ENCODE measurements at regions not wholly inside any gene's neighbourhood (a gene's known extent, or its start where the extent isn't known, plus 50 kb on each side); places are given as distances from the start of the nearest gene placed in this dataset.
"Not testable (repeated sequence)": the region's sequence is repeated elsewhere in the genome, so short reads cannot be mapped to it uniquely, and the experiment has no call there.

DNA sequence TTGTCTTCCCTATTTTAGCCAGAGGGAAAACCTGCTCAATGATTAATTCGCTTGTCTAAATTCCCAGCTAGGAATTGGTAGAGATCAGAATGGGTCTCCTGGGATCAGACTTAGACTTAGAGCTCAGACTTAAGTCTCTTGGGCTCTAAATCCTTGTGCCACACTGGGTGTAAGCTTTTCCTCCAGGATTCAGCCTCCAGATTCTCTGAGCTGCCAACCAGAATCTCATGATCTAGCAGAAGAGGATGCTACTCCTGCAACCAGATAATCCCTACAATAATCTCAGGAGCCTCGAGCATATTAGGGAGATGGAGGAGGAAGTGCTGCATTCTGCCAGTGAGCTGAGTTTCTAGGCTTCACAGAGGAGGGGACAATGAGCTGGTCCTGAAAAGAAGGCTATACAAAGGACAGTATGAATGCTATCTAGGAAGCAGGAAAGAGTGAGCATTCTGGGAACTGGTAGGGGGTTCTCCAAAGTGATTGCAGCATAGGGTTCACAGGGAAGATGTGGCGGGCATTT is 211.6 kb upstream of the SESN3 start:
- DNase-seq (ENCODE audit: low read depth in 2 of 2) = no peak

- DNase-seq (ENCODE audit: low read depth in 2 of 2) = no peak
Measured at GRCh38 chr11:95435628-95436353, 204.8 kb upstream of the SESN3 start.

GRCh38 chr11:95435192-95435591 is 204.2 kb upstream of the SESN3 start:
- no peak for DNase-seq (ENCODE audit: low read depth in 2 of 2)

DNA sequence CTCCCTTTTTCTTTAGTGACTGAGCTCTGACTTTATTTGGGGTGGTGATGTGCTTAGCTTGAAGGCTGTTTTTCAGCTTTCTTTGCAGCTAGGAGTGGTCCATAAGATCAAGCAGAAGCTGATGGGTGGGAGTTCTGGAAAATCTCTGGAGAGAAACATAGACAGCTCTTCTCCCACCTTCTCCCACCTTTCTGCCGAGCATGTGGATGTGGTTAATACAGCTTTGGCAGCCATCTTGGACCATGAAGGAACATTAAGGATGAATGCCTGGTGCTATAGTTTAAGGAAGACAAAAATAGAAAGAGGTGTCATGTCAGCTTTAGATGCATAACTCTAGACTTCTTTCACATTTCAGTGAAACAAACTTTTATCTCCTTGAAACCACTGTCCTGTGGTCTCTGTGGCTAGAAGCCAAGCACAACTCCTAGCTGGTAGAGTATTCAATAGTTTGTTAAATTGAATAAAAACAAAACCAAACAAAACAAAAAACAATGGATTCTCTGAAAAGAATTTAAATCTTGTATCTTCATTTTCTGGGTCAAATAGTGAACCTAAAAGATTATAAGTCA is 203.6 kb upstream of the SESN3 start:
- DNase-seq (ENCODE audit: low read depth in 2 of 2) = no peak

DNA sequence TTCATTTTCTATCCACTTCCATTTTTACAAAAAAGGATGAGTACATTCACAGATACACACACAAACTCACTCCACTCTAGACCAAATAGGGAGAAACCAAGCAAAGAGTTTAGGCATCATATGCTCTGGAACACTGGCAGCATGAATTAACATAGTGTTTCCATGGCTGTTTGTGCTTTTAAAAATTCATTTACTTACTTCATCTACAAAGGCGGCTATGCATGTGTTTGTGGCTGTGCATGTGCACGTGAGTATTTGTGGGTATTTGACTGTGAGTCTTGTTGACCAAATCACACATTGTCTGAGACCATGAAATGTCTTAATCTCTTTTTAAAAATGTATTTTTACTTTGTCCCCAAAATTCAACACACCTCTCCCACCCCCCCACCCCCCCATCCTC is 203.0 kb upstream of the SESN3 start:
- no peak for DNase-seq (ENCODE audit: low read depth in 2 of 2)

DNA sequence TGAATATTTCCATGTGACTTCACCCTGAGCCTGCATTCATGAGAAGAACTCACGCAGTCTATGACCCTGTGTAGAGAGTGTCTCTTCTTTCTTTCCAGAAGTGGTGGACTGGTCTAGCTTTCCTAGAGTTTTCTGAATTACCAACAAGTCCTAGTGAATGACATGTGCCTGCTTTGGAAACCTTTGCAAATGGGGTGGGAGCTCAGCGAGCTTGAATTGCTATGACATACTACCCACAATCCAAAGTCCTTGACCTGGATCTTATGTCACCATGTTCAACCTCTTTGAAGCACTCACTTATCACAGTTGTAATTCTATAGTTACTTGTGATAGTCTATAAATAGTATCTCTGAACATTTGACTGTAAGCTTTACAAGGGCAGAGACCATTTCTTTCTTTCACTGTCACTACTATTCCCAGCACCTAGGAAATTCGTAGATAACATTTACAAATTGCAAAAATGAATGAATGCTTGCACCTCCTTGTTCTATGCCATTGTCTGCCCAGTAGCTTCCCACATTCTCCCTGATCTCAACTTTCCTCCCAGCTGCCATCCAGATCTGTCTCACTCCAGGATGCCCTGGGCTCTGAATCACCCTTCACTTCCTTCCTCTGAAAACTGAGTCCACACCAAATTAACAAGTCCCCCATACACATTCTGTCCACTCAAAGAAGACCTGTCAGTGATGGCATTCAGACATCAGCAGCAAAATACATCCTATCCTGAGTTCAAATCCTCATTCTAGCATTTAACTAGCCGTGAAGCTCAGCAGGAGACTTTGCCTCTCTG is 201.9 kb upstream of the SESN3 start:
- no peak for DNase-seq (ENCODE audit: low read depth in 2 of 2)

DNA sequence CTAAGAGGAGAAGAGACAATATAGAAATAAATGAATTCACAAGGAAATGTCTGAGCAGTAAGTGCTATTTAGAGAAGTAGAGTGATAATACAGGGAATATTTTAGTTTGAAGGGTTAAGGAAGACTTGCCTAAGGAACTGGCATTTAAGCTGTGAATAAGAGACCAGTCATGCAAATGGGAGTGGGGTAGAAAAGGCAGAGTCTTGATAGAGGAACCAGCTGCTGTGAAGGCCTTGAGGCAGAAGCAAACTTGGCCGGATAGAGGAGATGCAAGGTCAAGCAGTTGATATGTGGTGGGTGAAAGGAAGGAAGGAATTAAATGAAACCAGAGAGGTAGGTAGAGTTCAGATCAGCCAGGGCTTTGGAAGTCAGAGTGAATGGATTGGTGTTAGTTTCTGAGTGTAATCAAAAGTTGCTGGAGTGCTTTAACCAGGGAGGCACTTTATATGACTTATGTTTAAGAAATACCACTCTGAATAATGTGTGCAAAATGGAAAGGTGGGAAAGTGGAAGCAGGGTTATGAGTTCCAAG is 198.4 kb upstream of the SESN3 start:
- DNase-seq (ENCODE audit: low read depth in 2 of 2) = no peak

DNA sequence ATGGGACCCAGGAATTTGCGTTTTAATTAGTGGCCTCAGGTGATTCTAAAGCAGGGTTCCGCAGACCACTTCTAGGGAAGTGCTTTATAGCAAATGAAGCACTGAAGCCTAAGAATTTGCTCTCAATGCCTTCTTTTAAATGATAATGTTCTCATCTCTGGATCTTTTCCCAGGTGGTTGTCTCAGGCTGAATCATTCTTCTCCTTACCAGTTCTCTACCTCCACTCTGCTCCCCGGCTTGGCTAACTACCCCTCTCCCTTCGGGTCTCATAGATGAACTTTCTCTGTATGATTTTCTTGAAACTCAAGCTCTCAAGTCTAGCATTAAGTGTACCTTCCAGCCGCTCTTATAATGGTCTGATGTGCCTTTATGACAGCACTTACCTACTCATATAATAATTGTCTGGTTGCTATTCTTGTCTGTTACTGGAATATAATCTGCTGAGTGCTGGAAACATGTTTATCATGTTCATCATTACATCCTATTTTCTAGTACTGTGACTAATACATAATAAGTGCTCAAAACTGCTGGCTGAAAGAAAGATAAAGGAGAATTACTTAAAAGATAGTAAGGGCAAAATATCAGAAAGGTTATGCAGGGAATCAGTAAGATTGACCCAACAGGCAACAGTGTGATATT is 195.9 kb upstream of the SESN3 start:
- DNase-seq (ENCODE audit: low read depth in 2 of 2) = no peak

DNA sequence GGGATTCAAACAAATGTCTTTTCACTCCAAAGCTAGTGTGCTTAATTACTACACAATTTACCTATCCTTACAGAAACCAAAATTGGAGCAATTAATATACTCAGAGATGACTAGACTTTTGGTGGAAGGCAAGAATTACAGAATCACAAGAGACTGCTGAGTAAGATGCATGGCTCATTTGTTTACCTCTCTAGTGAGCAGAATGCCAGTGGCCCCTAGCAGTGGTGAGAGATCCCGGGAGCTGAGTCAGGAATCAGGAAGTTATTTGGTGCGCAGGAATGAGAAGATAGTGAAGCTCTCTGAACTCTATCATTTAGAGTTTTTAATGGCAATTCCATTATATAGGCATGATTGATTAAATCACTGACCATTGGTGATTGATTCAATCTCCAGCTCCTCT is 188.9 kb upstream of the SESN3 start:
- DNase-seq (ENCODE audit: low read depth in 2 of 2) = no peak

GRCh38 chr11:95418916-95419315 is 187.9 kb upstream of the SESN3 start:
- DNase-seq (ENCODE audit: low read depth in 2 of 2) = no peak

DNA sequence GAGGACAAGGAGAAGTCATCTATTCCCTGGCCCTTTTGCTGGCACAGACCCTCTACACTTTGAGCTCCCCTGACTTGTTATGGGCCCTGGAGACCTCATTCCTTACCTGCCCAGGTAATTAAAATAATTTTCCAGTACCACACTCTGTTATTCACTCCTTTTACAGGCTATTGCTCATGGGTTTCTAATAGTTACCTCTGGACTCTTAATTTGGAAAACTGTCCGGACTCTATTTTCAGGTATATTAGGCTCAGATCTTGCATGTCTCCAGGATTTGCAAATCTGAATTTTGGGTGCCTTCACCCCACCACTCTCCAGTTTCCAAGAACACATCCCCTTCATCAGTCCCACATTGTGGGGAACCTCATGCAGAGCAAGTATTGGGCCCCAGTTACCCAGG is 186.8 kb upstream of the SESN3 start:
- no peak for DNase-seq (ENCODE audit: low read depth in 2 of 2)

DNA sequence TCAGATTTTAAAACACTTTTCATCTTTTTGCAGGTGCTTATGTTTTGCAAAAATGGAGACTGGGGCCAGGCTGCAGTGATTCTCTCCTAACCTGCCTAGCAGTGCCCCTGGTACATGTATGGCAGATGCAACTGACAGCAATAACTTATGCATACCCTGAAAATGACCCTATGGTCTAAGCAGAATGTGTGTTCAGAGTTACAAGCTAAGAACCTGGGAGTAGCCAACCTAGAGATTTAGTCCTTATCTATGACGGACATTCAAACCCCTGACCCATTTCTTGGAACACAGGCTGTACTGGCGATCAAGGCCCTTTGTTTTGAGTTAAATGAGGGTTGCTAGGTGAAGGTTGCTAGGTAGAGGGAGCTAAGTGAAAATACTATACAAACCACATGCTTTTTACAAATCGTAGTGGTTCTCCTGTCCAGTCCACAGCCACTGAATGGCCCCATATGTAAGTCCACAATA is 184.9 kb upstream of the SESN3 start:
- DNase-seq (ENCODE audit: low read depth in 2 of 2) = no peak

- DNase-seq (ENCODE audit: low read depth in 2 of 2) = no peak
Measured at GRCh38 chr11:95414217-95414616, 183.2 kb upstream of the SESN3 start.

GRCh38 chr11:95413761-95414160 is 182.8 kb upstream of the SESN3 start:
- no peak for DNase-seq (ENCODE audit: low read depth in 2 of 2)

DNA sequence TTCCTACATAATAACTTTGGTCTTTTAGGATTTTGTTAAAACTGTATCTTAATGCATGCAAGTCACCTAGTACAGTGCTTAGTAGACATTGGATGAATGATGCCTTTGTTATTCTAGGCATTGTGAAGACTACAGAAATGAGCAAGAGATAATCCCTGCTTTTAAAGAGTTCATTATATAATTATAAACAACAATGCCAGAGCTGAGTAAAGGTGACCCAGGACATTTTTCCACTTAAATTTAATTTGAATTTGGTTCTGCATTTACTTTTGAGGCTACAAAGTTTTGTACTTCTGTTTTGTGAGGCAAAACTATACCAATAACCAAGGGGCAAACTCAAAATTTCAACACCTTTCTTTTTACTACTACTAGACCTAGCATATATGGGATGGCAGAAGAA is 182.0 kb upstream of the SESN3 start:
- no peak for DNase-seq (ENCODE audit: low read depth in 2 of 2)

- DNase-seq (ENCODE audit: low read depth in 2 of 2) = no peak
Measured at GRCh38 chr11:95412074-95412473, 181.1 kb upstream of the SESN3 start.

GRCh38 chr11:95410707-95411106 is 179.7 kb upstream of the SESN3 start:
- not testable (repeated sequence) for DNase-seq (ENCODE audit: low read depth in 2 of 2)

DNA sequence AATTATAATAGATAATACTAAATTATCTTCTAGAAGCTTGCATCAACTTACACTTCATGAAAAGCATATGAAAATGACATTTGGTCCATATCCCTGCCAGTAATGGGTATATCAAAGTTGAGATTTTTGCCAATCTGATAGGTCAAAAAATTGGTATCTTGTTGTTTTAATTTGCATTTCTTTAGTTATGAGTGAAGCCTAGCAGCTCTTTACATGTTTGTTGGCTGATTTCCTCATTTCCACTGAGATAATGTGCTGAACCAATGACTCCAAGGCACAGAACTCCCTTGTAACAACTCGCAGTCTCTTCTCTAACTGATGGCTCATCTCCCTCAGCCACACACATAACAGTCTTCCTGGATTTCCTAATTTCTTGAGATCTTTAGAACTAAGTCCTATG is 175.3 kb upstream of the SESN3 start:
- DNase-seq (ENCODE audit: low read depth in 2 of 2) = no peak

- DNase-seq (ENCODE audit: low read depth in 2 of 2) = no peak
Measured at GRCh38 chr11:95404370-95404769, 173.4 kb upstream of the SESN3 start.

DNA sequence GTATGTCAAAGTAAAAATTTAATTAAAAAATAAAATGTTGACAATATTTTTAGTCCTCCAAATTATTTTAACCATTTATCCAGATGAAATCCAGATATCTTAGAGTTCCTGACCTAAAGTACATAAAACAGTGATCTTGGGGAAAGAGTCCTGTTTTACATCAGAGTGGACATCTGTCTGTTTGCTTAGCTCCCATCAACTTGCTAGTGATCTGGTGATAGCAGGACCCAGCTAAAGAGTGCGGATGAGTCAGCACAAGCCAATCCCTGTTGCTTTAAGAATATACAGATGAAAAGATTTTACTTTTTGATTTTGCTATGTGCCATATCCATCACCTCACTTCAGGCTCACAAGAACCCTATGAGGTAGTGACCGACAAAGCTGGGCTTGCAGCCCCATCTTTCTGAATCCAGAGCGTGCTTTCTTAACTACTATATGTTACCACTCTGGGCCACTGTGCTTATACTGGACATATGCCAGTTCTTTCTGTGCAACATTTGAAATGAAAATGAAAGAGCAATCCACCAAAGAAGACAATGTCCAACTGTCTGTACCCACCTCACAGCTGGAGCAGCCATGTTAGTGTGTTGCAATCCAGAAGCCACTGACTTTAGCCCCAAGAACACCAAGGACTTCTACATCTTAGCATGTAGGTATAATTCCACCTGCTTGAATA is 167.6 kb upstream of the SESN3 start:
- DNase-seq (ENCODE audit: low read depth in 2 of 2) = no peak

DNA sequence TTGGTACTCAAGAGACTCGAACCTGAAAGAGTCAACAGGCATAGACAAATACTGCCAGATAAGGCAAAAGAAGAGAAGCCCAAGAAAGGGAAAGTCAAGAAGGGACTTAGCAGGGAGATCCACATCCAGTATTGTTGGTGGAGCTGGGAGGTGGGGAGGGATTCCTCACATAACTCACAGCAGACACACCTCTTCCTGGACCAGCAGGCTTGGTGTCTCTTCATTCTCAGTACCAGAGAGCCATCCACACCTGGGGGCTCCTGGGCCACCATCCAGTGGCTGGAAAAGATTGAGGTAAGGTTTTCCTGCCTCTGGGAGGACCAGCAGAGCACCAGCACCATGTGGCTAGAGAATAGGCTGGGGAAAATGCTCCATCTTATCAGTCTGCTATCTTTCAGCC is 161.6 kb upstream of the SESN3 start:
- DNase-seq (ENCODE audit: low read depth in 2 of 2) = no peak
